Suprapubic skin (tissue), 4 donors: ENCODE measurements at regions not wholly inside any gene's neighbourhood (a gene's known extent, or its start where the extent isn't known, plus 50 kb on each side); places are given as distances from the start of the nearest gene placed in this dataset.

Experiments
- CTCF ChIP-seq, 2 donors: fragments of 200-600 bp in 1 of 2; fragments of 450-650 bp in 1 of 2; sonication (generic) in 1 of 2; IDR thresholded peaks; one replicate each; pipeline ENCODE4 v1.5.1; 2016 to 2019; ENCODE audit warnings: antibody characterized with exemption in 2 of 2, mild to moderate bottlenecking in 1 of 2, moderate library complexity in 1 of 2
- EP300 ChIP-seq: sonication (generic); formaldehyde crosslinking; IDR thresholded peaks from one replicate; pipeline ENCODE4 v1.6.1; 2017; ENCODE audit warnings: antibody characterized with exemption
- POLR2A ChIP-seq, 2 donors: fragments of 450-650 bp; IDR thresholded peaks; one replicate each; pipeline ENCODE4 v1.6.1; 2017; ENCODE audit warnings: antibody characterized with exemption in 2 of 2, mild to moderate bottlenecking in 2 of 2, moderate library complexity in 2 of 2
- POLR2AphosphoS5 ChIP-seq, 3 donors: sonication (generic); formaldehyde crosslinking; IDR thresholded peaks; one replicate each; pipeline ENCODE4 v1.6.1; 2017; ENCODE audit warnings: antibody characterized with exemption in 3 of 3

- no peak for TF ChIP-seq CTCF (IDR thresholded peaks at IDR 0.05)
- no peak for TF ChIP-seq POLR2A (IDR thresholded peaks at IDR 0.05)
- no peak for TF ChIP-seq POLR2AphosphoS5 (IDR thresholded peaks at IDR 0.05)
- TF ChIP-seq EP300: no peak
Observed at GRCh38 chr10:117876210-117876609, 170.5 kb downstream of the RAB11FIP2 start.
